LNCAP (cell line): ENCODE measurements at regions not wholly inside any gene's neighbourhood (a gene's known extent, or its start where the extent isn't known, plus 50 kb on each side); places are given as distances from the start of the nearest gene placed in this dataset.
A peak's percentile ranks its signal among the peaks of the same experiment; 100 is the strongest.

Source experiments
- TF ChIP-seq, protein P1 (sequence below): fragments of 450-650 bp; IDR thresholded peaks from 2 replicates; pipeline ENCODE4 v1.5.1; 2017; ENCODE audit warnings: mild to moderate bottlenecking

- TF ChIP-seq, protein P1, sequence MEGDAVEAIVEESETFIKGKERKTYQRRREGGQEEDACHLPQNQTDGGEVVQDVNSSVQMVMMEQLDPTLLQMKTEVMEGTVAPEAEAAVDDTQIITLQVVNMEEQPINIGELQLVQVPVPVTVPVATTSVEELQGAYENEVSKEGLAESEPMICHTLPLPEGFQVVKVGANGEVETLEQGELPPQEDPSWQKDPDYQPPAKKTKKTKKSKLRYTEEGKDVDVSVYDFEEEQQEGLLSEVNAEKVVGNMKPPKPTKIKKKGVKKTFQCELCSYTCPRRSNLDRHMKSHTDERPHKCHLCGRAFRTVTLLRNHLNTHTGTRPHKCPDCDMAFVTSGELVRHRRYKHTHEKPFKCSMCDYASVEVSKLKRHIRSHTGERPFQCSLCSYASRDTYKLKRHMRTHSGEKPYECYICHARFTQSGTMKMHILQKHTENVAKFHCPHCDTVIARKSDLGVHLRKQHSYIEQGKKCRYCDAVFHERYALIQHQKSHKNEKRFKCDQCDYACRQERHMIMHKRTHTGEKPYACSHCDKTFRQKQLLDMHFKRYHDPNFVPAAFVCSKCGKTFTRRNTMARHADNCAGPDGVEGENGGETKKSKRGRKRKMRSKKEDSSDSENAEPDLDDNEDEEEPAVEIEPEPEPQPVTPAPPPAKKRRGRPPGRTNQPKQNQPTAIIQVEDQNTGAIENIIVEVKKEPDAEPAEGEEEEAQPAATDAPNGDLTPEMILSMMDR, result no peak
Observed at GRCh38 chr7:80346704-80347103, 165.2 kb downstream of the GNAT3 start.

- TF ChIP-seq, protein P1, result no peak
Observed at GRCh38 chr7:80335511-80336231, 176.2 kb downstream of the GNAT3 start.

DNA sequence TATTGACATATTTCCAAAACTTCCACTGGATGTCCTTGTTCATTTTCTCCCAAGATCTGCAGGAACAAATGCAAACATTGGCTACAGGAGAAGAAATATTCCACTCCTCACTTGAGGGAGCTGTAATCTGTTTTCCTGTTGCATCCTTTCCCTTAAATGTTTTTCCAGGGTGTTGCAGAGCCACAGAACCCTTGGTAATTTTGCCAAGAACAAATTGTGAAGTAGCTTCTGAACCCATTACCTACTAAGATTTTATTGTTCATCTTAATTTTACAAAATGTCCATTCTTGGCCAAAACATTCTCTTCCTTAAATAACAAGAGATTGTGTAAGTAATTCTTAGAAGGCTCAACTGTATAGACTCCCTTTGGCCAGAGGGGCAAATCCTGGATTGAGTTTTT lies 177.0 kb downstream of the GNAT3 start:
- TF ChIP-seq, protein P1, result peak; percentile 20; the same call in 1 of the 2 replicates

- TF ChIP-seq, protein P1, result no peak
Observed at GRCh38 chr7:80334196-80334595, 177.7 kb downstream of the GNAT3 start.

DNA sequence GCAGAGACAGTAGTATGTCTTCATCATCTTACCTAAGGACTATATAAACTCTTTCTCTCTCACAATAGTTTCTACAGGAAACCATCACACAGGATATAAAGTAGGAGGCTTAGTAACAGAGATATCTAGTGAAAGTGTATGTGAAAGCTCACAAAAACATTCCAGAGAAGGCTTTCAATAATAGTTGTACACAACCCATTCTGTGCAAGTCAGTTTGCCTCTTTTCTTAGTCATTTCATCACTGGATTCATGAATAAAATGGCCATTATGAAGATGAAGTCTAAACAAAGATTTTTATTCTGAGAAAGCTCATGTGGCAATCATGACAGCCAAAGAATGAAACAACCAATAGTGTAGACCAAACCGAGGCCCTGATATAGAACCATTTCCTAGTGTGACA lies 178.8 kb downstream of the GNAT3 start:
- TF ChIP-seq, protein P1, result no peak

GRCh38 chr7:80330434-80330833 lies 181.4 kb downstream of the GNAT3 start:
- TF ChIP-seq, protein P1, result no peak

DNA sequence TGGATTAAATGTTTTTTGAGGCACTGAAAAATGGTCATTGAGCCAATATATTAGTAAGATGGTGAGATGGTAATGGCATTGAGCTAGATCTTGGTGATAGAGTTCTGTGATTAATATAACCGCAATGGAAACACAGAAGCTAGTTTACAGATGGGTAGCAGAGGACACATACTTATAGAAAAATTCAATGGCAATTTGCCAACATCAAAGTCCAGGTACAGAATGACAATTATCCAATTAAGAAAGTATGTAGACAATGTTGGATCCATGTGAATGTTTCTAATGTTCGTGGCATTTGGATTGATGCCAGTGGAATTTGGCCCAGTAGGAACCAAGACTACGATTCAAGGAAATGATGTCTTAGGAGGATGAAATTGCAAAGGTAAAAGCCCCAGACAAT lies 187.8 kb downstream of the GNAT3 start:
- TF ChIP-seq, protein P1, result no peak

- TF ChIP-seq, protein P1, result no peak
Observed at GRCh38 chr7:80319461-80319860, 184.8 kb downstream of the GNAI1 start.
